ENCODE measurements at regions not wholly inside any gene's neighbourhood (a gene's known extent, or its start where the extent isn't known, plus 50 kb on each side); places are given as distances from the start of the nearest gene placed in this dataset.

DNA sequence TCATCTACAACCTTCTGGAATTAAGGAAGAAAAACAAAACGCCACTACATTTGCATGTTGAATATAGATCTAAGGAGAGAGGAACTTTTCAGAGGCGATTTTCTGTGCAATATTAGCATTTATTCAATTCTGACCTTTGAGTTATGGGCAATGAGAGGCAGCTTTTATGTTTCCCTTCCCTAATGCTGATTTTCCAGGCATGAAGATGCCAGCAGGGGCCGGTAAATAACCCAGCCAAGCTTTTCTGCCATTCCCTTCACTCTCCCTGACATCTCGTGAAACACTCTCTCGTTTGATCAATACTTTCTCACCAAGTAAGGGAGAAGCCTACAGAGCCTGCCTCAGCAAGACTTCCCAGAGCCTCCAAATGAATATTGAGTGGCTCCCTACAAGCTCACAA, 470.5 kb upstream of the GOT2 start:
- Histone ChIP-seq H3K27me3 (replicated peaks in 1 of 2; ENCODE audit: control insufficient read depth in 2 of 2, insufficient read depth in 2 of 2, low read length in 1 of 2) (no peaks in the 10 kb centered on the region), H3K4me2 (ENCODE audit: control insufficient read depth, insufficient read depth) (no peak overlapping the region), H3K36me3 (ENCODE audit: control insufficient read depth in 2 of 2, insufficient read depth in 2 of 2, low read length in 1 of 2) (no peaks in the 10 kb centered on the region), H3K4me3 (no peak overlapping the region), H3K4me1 (ENCODE audit: control insufficient read depth, insufficient read depth, low read length) (no peaks in the 10 kb centered on the region), H3K27ac (ENCODE audit: control insufficient read depth, insufficient read depth) (no peak overlapping the region), H3K9me3 (replicated peaks; ENCODE audit: control insufficient read depth, insufficient read depth, low read length) (no peaks in the 10 kb centered on the region), H3K9ac (ENCODE audit: control insufficient read depth, insufficient read depth, low read length) (no peak overlapping the region), H4K20me1 (ENCODE audit: control insufficient read depth, insufficient read depth) (no peaks in the 10 kb centered on the region), H3K79me2 (ENCODE audit: control insufficient read depth, insufficient read depth, low read length) (no peaks in the 10 kb centered on the region), H2AFZ (ENCODE audit: control insufficient read depth, low read depth, low read length) (no peak overlapping the region)
- TF ChIP-seq, protein P1, sequence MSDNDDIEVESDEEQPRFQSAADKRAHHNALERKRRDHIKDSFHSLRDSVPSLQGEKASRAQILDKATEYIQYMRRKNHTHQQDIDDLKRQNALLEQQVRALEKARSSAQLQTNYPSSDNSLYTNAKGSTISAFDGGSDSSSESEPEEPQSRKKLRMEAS (IDR thresholded peaks at IDR 0.05; ENCODE audit: low read depth, low read length) = no peak
- FAIRE-seq = no peak
- RAD21 ChIA-PET (ENCODE audit: unreplicated experiment) = no interaction called here
- in situ Hi-C loops (cut with MboI) = no loop called here
- no peak for ATAC-seq
- SMC1A ChIA-PET (ENCODE audit: uncharacterized antibody, unreplicated experiment) = interaction anchor here (0.6 kb wide), 1 partner anchor 430 kb away, joined by 3 read pairs; no protein-coding TSS in a partner anchor
- POLR2A ChIA-PET = no interaction called here
- CTCF ChIA-PET = no interaction called here
- no TSS peak for BruUV-seq (replicated peaks)
- 10% methylated on average over 5 of the region's 5 CpGs for WGBS (ENCODE audit: insufficient coverage, insufficient replicate concordance, low lambda C conversion rate, missing lambda C conversion rate)
- intact Hi-C loops (cut with micrococcal nuclease; ENCODE audit: unreplicated experiment) = no loop called here
- no peak for DNase-seq (ENCODE audit: low read depth, low spot score)

DNA sequence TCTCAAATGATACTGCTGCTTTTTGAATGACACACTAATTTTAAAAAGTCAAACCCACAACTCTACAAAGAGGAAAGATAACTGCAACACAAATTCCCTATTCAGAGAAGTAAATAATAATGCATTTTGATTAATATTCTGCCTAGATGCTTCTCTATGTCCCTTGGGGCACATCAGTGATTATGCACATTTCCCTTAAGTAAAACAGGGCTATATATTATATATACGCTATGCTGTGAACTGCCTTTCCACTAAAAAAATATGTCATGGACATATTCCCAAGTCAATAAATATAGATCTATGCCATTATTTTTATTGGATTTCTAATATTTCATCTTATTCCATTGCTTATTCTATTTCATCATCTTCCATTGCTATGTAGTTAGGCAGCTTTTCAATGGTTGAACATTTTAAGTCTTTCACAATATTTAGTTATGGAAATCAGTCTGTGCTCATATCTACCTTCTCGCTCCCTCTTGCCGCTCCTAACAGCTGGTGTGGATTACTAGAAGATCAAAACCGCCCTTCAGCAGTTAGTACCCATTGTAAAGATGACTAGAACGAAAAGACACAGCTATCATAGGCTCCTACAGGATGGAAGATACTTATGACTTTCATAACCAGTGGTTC, 468.2 kb upstream of the GOT2 start:
- SMC1A ChIA-PET (ENCODE audit: uncharacterized antibody, unreplicated experiment) = no interaction called here
- BruUV-seq (replicated peaks) = no TSS peak
- CTCF ChIA-PET = interaction anchor here (0.7 kb wide), 1 partner anchor 1390 kb away, joined by 3 read pairs; no protein-coding TSS in a partner anchor
- Histone ChIP-seq H3K27me3 (replicated peaks in 1 of 2; ENCODE audit: control insufficient read depth in 2 of 2, insufficient read depth in 2 of 2, low read length in 1 of 2) (no peaks in the 10 kb centered on the region), H3K79me2 (ENCODE audit: control insufficient read depth, insufficient read depth, low read length) (no peaks in the 10 kb centered on the region), H2AFZ (ENCODE audit: control insufficient read depth, low read depth, low read length) (no peak overlapping the region), H3K36me3 (ENCODE audit: control insufficient read depth in 2 of 2, insufficient read depth in 2 of 2, low read length in 1 of 2) (no peaks in the 10 kb centered on the region), H3K4me3 (no peak overlapping the region), H3K27ac (ENCODE audit: control insufficient read depth, insufficient read depth) (no peak overlapping the region), H3K9me3 (replicated peaks; ENCODE audit: control insufficient read depth, insufficient read depth, low read length) (no peaks in the 10 kb centered on the region), H3K4me1 (ENCODE audit: control insufficient read depth, insufficient read depth, low read length) (no peaks in the 10 kb centered on the region), H4K20me1 (ENCODE audit: control insufficient read depth, insufficient read depth) (no peaks in the 10 kb centered on the region), H3K4me2 (ENCODE audit: control insufficient read depth, insufficient read depth) (no peak overlapping the region), H3K9ac (ENCODE audit: control insufficient read depth, insufficient read depth, low read length) (no peak overlapping the region)
- no peak for ATAC-seq
- no peak for FAIRE-seq
- POLR2A ChIA-PET = no interaction called here
- DNase-seq (ENCODE audit: low read depth, low spot score) = no peak
- in situ Hi-C loops (cut with MboI) = no loop called here
- intact Hi-C loops (cut with micrococcal nuclease; ENCODE audit: unreplicated experiment) = no loop called here
- WGBS (ENCODE audit: insufficient coverage, insufficient replicate concordance, low lambda C conversion rate, missing lambda C conversion rate) = 1% methylated on average over 5 of the region's 5 CpGs
- RAD21 ChIA-PET (ENCODE audit: unreplicated experiment) = no interaction called here
- TF ChIP-seq, protein P2, sequence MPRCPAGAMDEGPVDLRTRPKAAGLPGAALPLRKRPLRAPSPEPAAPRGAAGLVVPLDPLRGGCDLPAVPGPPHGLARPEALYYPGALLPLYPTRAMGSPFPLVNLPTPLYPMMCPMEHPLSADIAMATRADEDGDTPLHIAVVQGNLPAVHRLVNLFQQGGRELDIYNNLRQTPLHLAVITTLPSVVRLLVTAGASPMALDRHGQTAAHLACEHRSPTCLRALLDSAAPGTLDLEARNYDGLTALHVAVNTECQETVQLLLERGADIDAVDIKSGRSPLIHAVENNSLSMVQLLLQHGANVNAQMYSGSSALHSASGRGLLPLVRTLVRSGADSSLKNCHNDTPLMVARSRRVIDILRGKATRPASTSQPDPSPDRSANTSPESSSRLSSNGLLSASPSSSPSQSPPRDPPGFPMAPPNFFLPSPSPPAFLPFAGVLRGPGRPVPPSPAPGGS (IDR thresholded peaks at IDR 0.05; ENCODE audit: borderline replicate concordance, insufficient read depth, low read depth, low read length, poor library complexity, severe bottlenecking) = no peak
- TF ChIP-seq EP300 (IDR thresholded peaks at IDR 0.05; ENCODE audit: borderline replicate concordance in 1 of 2, control insufficient read depth in 1 of 2, low read depth in 2 of 2, low read length in 2 of 2) (no peak), JUNB (IDR thresholded peaks at IDR 0.05) (no peak), IRF4 (IDR thresholded peaks at IDR 0.05; ENCODE audit: low read depth, low read length) (no peak), NFXL1 (IDR thresholded peaks at IDR 0.05; ENCODE audit: borderline replicate concordance) (no peak), NBN (IDR thresholded peaks at IDR 0.05) (no peak), ZNF24 (IDR thresholded peaks at IDR 0.05) (no peak), SUPT20H (IDR thresholded peaks at IDR 0.05; ENCODE audit: borderline replicate concordance, control insufficient read depth, low read depth, low read length) (no peak), MXI1 (IDR thresholded peaks at IDR 0.05; ENCODE audit: low read depth, low read length) (no peak), ZSCAN29 (IDR thresholded peaks at IDR 0.05) (no peak)
- TF ChIP-seq, protein P3, sequence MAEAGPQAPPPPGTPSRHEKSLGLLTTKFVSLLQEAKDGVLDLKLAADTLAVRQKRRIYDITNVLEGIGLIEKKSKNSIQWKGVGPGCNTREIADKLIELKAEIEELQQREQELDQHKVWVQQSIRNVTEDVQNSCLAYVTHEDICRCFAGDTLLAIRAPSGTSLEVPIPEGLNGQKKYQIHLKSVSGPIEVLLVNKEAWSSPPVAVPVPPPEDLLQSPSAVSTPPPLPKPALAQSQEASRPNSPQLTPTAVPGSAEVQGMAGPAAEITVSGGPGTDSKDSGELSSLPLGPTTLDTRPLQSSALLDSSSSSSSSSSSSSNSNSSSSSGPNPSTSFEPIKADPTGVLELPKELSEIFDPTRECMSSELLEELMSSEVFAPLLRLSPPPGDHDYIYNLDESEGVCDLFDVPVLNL (IDR thresholded peaks at IDR 0.05; ENCODE audit: low read depth, low read length) = no peak
